ENCODE measurements at regions not wholly inside any gene's neighbourhood (a gene's known extent, or its start where the extent isn't known, plus 50 kb on each side); places are given as distances from the start of the nearest gene placed in this dataset.

GRCh38 chr4:123862812-123863211, 466.2 kb downstream of the SPRY1 start:
- no peak overlapping the region for H3K4me2 ChIP-seq (ENCODE audit: low read depth, low read length)

GRCh38 chr4:123866796-123867195, 470.2 kb downstream of the SPRY1 start:
- no peaks in the 10 kb centered on the region for H3K9me2 ChIP-seq (replicated peaks; ENCODE audit: insufficient read depth, low read length)

More at GRCh38 chr4:123862812-123863211, 466.2 kb downstream of the SPRY1 start:
- Histone ChIP-seq H3K9me3 (replicated peaks; ENCODE audit: insufficient read depth, low read length) (no peaks in the 10 kb centered on the region), H3F3A (ENCODE audit: insufficient read depth, low read length) (no peaks in the 10 kb centered on the region), H3K27me3 (replicated peaks; ENCODE audit: insufficient read depth, low read length) (no peaks in the 10 kb centered on the region), H3K9ac (ENCODE audit: low read length) (no peak overlapping the region), H3K27ac (ENCODE audit: low read length) (no peak overlapping the region), H4K20me1 (ENCODE audit: insufficient read depth, low read length) (no peaks in the 10 kb centered on the region), H3K36me3 (replicated peaks; ENCODE audit: insufficient read depth, low read length) (no peaks in the 10 kb centered on the region), H3K79me2 (ENCODE audit: low read length) (no peaks in the 10 kb centered on the region), H3K4me1 (ENCODE audit: low read length) (peaks cover 11% of the 10 kb centered on the region), H2AFZ (ENCODE audit: low read length) (no peak overlapping the region), H3K4me3 (ENCODE audit: low read length) (no peak overlapping the region), H3K9me2 (replicated peaks; ENCODE audit: insufficient read depth, low read length) (no peaks in the 10 kb centered on the region)
- TF ChIP-seq EZH2 (optimal IDR thresholded peaks at IDR 0.05; ENCODE audit: low read depth, low read length) (no peak), CTCF (IDR thresholded peaks at IDR 0.05; ENCODE audit: low read length) (no peak), EZH2phosphoT487 (IDR thresholded peaks at IDR 0.05; ENCODE audit: low read length) (no peak)
- DNase-seq, result no peak

GRCh38 chr4:123867910-123868587, 471.5 kb downstream of the SPRY1 start:
- H3K36me3 ChIP-seq (replicated peaks; ENCODE audit: insufficient read depth, low read length), result no peaks in the 10 kb centered on the region
- H2AFZ ChIP-seq (ENCODE audit: low read length), result no peak overlapping the region
- no peak overlapping the region for H3K9ac ChIP-seq (ENCODE audit: low read length)
- no peak for TF ChIP-seq EZH2phosphoT487 (IDR thresholded peaks at IDR 0.05; ENCODE audit: low read length)
- TF ChIP-seq EZH2 (optimal IDR thresholded peaks at IDR 0.05; ENCODE audit: low read depth, low read length), result no peak
- TF ChIP-seq CTCF (IDR thresholded peaks at IDR 0.05; ENCODE audit: low read length), result no peak
- no peaks in the 10 kb centered on the region for H3F3A ChIP-seq (ENCODE audit: insufficient read depth, low read length)
- no peaks in the 10 kb centered on the region for H3K9me2 ChIP-seq (replicated peaks; ENCODE audit: insufficient read depth, low read length)
- no peak for DNase-seq
- H3K27me3 ChIP-seq (replicated peaks; ENCODE audit: insufficient read depth, low read length), result no peaks in the 10 kb centered on the region
- no peaks in the 10 kb centered on the region for H3K9me3 ChIP-seq (replicated peaks; ENCODE audit: insufficient read depth, low read length)
- H3K4me1 ChIP-seq (ENCODE audit: low read length), result no peaks in the 10 kb centered on the region
- H4K20me1 ChIP-seq (ENCODE audit: insufficient read depth, low read length), result no peaks in the 10 kb centered on the region
- H3K27ac ChIP-seq (ENCODE audit: low read length), result no peak overlapping the region
- H3K4me2 ChIP-seq (ENCODE audit: low read depth, low read length), result no peak overlapping the region
- no peak overlapping the region for H3K4me3 ChIP-seq (ENCODE audit: low read length)
- H3K79me2 ChIP-seq (ENCODE audit: low read length), result no peaks in the 10 kb centered on the region

More at GRCh38 chr4:123866796-123867195, 470.2 kb downstream of the SPRY1 start:
- H3K9ac ChIP-seq (ENCODE audit: low read length), result no peak overlapping the region
- no peak for TF ChIP-seq EZH2 (optimal IDR thresholded peaks at IDR 0.05; ENCODE audit: low read depth, low read length)
- no peak for TF ChIP-seq EZH2phosphoT487 (IDR thresholded peaks at IDR 0.05; ENCODE audit: low read length)
- no peak for TF ChIP-seq CTCF (IDR thresholded peaks at IDR 0.05; ENCODE audit: low read length)
- H2AFZ ChIP-seq (ENCODE audit: low read length), result no peak overlapping the region
- no peaks in the 10 kb centered on the region for H3K4me1 ChIP-seq (ENCODE audit: low read length)
- no peaks in the 10 kb centered on the region for H3K27me3 ChIP-seq (replicated peaks; ENCODE audit: insufficient read depth, low read length)
- no peaks in the 10 kb centered on the region for H3K79me2 ChIP-seq (ENCODE audit: low read length)
- no peak overlapping the region for H3K4me3 ChIP-seq (ENCODE audit: low read length)
- no peaks in the 10 kb centered on the region for H3F3A ChIP-seq (ENCODE audit: insufficient read depth, low read length)
- H3K4me2 ChIP-seq (ENCODE audit: low read depth, low read length), result no peak overlapping the region
- H4K20me1 ChIP-seq (ENCODE audit: insufficient read depth, low read length), result no peaks in the 10 kb centered on the region
- H3K36me3 ChIP-seq (replicated peaks; ENCODE audit: insufficient read depth, low read length), result no peaks in the 10 kb centered on the region
- H3K27ac ChIP-seq (ENCODE audit: low read length), result no peak overlapping the region
- H3K9me3 ChIP-seq (replicated peaks; ENCODE audit: insufficient read depth, low read length), result no peaks in the 10 kb centered on the region
- no peak for DNase-seq

Data from MM.1S (cell line).